ENCODE measurements at regions not wholly inside any gene's neighbourhood (a gene's known extent, or its start where the extent isn't known, plus 50 kb on each side); places are given as distances from the start of the nearest gene placed in this dataset.
A peak's percentile ranks its signal among the peaks of the same experiment; 100 is the strongest.

DNA sequence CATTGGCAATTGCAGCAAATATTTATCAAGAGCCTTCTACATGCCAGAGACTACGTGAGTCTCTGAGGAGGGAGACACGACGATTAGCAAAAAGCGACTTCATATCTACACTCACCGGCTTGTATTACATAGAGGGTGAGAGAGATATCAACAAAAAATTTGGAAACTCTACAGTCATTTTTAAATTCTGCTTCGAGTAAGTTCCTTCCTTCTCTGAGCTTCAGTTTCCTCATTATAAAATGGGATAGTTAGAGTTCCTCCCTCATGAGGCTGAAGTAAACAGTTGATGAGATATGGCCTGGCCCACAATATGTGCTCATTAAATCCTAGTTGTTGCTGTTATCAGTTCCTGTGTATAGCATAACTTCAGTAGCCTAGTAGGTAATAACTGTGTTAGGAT, 64.1 kb upstream of the SIRPA start:
- H3K36me3 ChIP-seq (replicated peaks in 1 of 2; ENCODE audit: control insufficient read depth in 1 of 2, insufficient read depth in 2 of 2, low read length in 2 of 2) = no peaks in the 10 kb centered on the region
- H3K4me2 ChIP-seq (ENCODE audit: low read depth, low read length) = no peak overlapping the region
- peaks cover 58% of the 10 kb centered on the region for H3K4me1 ChIP-seq (ENCODE audit: insufficient read depth, low read length)
- H3K9ac ChIP-seq (ENCODE audit: insufficient read depth, low read depth, low read length) = no peak overlapping the region
- no peaks in the 10 kb centered on the region; a peak in 1 of 5 replicates for H3K27me3 ChIP-seq (ENCODE audit: control insufficient read depth in 1 of 2, insufficient read depth in 2 of 2, low read length in 2 of 2)
- H3K4me3 ChIP-seq (replicated peaks in 1 of 3; ENCODE audit: insufficient read depth in 1 of 3, low read depth in 2 of 3, low read length in 3 of 3) = no peak overlapping the region
- H2AFZ ChIP-seq (ENCODE audit: low read length) = no peak overlapping the region
- no peaks in the 10 kb centered on the region for H4K20me1 ChIP-seq (ENCODE audit: insufficient read depth, low read length)
- POLR2A ChIA-PET = no interaction called here
- intact Hi-C loops (cut with micrococcal nuclease; ENCODE audit: unreplicated experiment) (no loop called here), in situ Hi-C loops (cut with HindIII; ENCODE audit: extremely low pct_ligation_motif_present, low pct_unique_long_range_greater_than_20kb) (no loop called here)
- no peak overlapping the region for H3K27ac ChIP-seq (ENCODE audit: extremely low read length, insufficient read depth, low read length)
- CTCF ChIA-PET (ENCODE audit: low intra/inter-chr PET ratio, low total read pairs) = no interaction called here
- no peak for TF ChIP-seq ZNF136 (CRISPR knock-in tag; IDR thresholded peaks at IDR 0.05; ENCODE audit: low read depth)
- no peak for TF ChIP-seq PAF1 (CRISPR knock-in tag; IDR thresholded peaks at IDR 0.05)
- no peak for TF ChIP-seq ZNF3 (CRISPR knock-in tag; IDR thresholded peaks at IDR 0.05)
- TF ChIP-seq KMT2A (CRISPR knock-in tag; IDR thresholded peaks at IDR 0.05) = no peak
- no peak for TF ChIP-seq RFXANK (CRISPR knock-in tag; IDR thresholded peaks at IDR 0.05)
- BruUV-seq (replicated peaks) = no TSS peak
- DNase-seq (ENCODE audit: low spot score) (no peak), ATAC-seq (no peak), FAIRE-seq (no peak)
- 91% methylated on average over 6 of the region's 6 CpGs for WGBS (ENCODE audit: low lambda C conversion rate)
- no peaks in the 10 kb centered on the region for H3K79me2 ChIP-seq (ENCODE audit: insufficient read depth, low read length)
- H3K9me3 ChIP-seq (ENCODE audit: low read length) = no peaks in the 10 kb centered on the region

DNA sequence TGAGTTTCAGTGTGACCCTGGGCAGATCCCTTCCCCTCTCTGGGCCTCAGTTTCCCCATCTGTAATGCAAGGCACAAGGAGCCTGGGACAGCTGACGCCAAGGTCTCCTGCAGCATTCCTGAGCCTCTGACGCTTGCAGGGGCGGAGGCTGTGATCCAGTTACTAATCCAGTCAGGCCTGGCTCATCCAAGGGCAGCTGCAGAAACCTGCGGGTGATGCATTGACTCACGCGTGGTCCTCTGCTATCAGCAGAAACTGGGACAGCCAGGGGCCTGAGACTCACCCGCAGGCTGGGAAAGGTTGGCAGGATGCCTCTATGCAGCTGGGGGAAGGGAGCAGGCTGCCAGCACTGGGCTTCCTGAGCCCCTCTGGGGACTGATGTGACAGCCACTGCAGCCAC, 65.0 kb upstream of the SIRPA start:
- CTCF ChIA-PET (ENCODE audit: low intra/inter-chr PET ratio, low total read pairs) = no interaction called here

More for the DNA sequence above, 65.0 kb upstream of the SIRPA start:
- Histone ChIP-seq H3K79me2 (ENCODE audit: insufficient read depth, low read length) (no peaks in the 10 kb centered on the region), H3K4me2 (ENCODE audit: low read depth, low read length) (no peak overlapping the region), H4K20me1 (ENCODE audit: insufficient read depth, low read length) (no peaks in the 10 kb centered on the region), H2AFZ (ENCODE audit: low read length) (no peak overlapping the region), H3K36me3 (replicated peaks in 1 of 2; ENCODE audit: control insufficient read depth in 1 of 2, insufficient read depth in 2 of 2, low read length in 2 of 2) (no peaks in the 10 kb centered on the region), H3K27me3 (ENCODE audit: control insufficient read depth in 1 of 2, insufficient read depth in 2 of 2, low read length in 2 of 2) (no peaks in the 10 kb centered on the region; a peak in 1 of 5 replicates), H3K4me1 (ENCODE audit: insufficient read depth, low read length) (peaks cover 62% of the 10 kb centered on the region), H3K4me3 (replicated peaks in 1 of 3; ENCODE audit: insufficient read depth in 1 of 3, low read depth in 2 of 3, low read length in 3 of 3) (no peak overlapping the region), H3K9me3 (ENCODE audit: low read length) (no peaks in the 10 kb centered on the region), H3K9ac (ENCODE audit: insufficient read depth, low read depth, low read length) (no peak overlapping the region), H3K27ac (ENCODE audit: extremely low read length, insufficient read depth, low read length) (no peak overlapping the region)
- BruUV-seq (replicated peaks) = no TSS peak
- in situ Hi-C loops (cut with HindIII; ENCODE audit: extremely low pct_ligation_motif_present, low pct_unique_long_range_greater_than_20kb) (no loop called here), intact Hi-C loops (cut with micrococcal nuclease; ENCODE audit: unreplicated experiment) (no loop called here)
- POLR2A ChIA-PET = interaction anchor here (3.1 kb wide), 1 partner anchor 18 kb away, joined by 31 read pairs; no protein-coding TSS in a partner anchor
- FAIRE-seq (no peak), DNase-seq (ENCODE audit: low spot score) (no peak), ATAC-seq (no peak)
- TF ChIP-seq, protein P1, sequence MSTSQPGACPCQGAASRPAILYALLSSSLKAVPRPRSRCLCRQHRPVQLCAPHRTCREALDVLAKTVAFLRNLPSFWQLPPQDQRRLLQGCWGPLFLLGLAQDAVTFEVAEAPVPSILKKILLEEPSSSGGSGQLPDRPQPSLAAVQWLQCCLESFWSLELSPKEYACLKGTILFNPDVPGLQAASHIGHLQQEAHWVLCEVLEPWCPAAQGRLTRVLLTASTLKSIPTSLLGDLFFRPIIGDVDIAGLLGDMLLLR (CRISPR knock-in tag; IDR thresholded peaks at IDR 0.05) = 0 out of 2 replicates have a peak, but pooled peaks have one; percentile 31
- TF ChIP-seq ZNF768 (CRISPR knock-in tag; IDR thresholded peaks at IDR 0.05) = 0 out of 2 replicates have a peak, but pooled peaks have one; percentile 10
- TF ChIP-seq ZNF570 (CRISPR knock-in tag; IDR thresholded peaks at IDR 0.05; ENCODE audit: borderline replicate concordance) = no peak
- TF ChIP-seq, protein P2, sequence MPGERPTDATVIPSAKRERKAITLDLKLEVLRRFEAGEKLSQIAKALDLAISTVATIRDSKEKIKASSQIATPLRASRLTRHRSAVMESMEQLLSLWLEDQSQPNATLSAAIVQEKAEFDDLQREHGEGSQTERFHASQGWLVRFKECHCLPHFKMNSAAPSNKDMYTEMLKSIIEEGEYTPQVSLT (CRISPR knock-in tag; IDR thresholded peaks at IDR 0.05; ENCODE audit: borderline replicate concordance, low read depth) = no peak
- TF ChIP-seq TEAD2 (CRISPR knock-in tag; IDR thresholded peaks at IDR 0.05) = no peak
- 0 out of 2 replicates have a peak, but pooled peaks have one; percentile 55 for TF ChIP-seq HNRNPL (IDR thresholded peaks at IDR 0.05; ENCODE audit: low read depth, low read length)
- 92% methylated on average over 4 of the region's 7 CpGs for WGBS (ENCODE audit: low lambda C conversion rate)

Measured in HepG2 (cell line).